ENCODE measurements at regions not wholly inside any gene's neighbourhood (a gene's known extent, or its start where the extent isn't known, plus 50 kb on each side); places are given as distances from the start of the nearest gene placed in this dataset.

- H3K9me2 ChIP-seq (ENCODE audit: low read depth, low read length): no peaks in the 10 kb centered on the region
- TF ChIP-seq EZH2 (IDR thresholded peaks at IDR 0.05; ENCODE audit: borderline replicate concordance, low read length) (no peak), CTCF (IDR thresholded peaks at IDR 0.05; ENCODE audit: low read length) (no peak)
- H3F3A ChIP-seq (ENCODE audit: insufficient read depth, low read length): no peaks in the 10 kb centered on the region
- no peaks in the 10 kb centered on the region for H3K79me2 ChIP-seq (ENCODE audit: insufficient read depth, low read length)
- H3K36me3 ChIP-seq (ENCODE audit: insufficient read depth, low read length): no peaks in the 10 kb centered on the region
- no peak overlapping the region for H2AFZ ChIP-seq (ENCODE audit: low read length)
- no peak overlapping the region for H3K4me2 ChIP-seq (ENCODE audit: low read length)
- no peaks in the 10 kb centered on the region for H3K9me3 ChIP-seq (ENCODE audit: low read length)
- H3K27ac ChIP-seq (ENCODE audit: low read depth, low read length, poor library complexity, severe bottlenecking): no peak overlapping the region
- H4K20me1 ChIP-seq (ENCODE audit: insufficient read depth, low read length): no peaks in the 10 kb centered on the region
- H3K4me3 ChIP-seq (ENCODE audit: low read depth, low read length, poor library complexity, severe bottlenecking): no peak overlapping the region
- H3K4me1 ChIP-seq (ENCODE audit: insufficient read depth, low read length, severe bottlenecking): no peaks in the 10 kb centered on the region
- H3K9ac ChIP-seq (ENCODE audit: low read length): no peak overlapping the region
- no peaks in the 10 kb centered on the region for H3K27me3 ChIP-seq (ENCODE audit: insufficient read depth, low read length)
Observed at GRCh38 chr12:45660330-45660729, 69.2 kb upstream of the ARID2 start.

- no peaks in the 10 kb centered on the region for H3K36me3 ChIP-seq (ENCODE audit: insufficient read depth, low read length)
- no peaks in the 10 kb centered on the region for H3F3A ChIP-seq (ENCODE audit: insufficient read depth, low read length)
- no peaks in the 10 kb centered on the region for H3K9me2 ChIP-seq (ENCODE audit: low read depth, low read length)
- H3K9ac ChIP-seq (ENCODE audit: low read length): no peak overlapping the region
- H3K27me3 ChIP-seq (ENCODE audit: insufficient read depth, low read length): no peaks in the 10 kb centered on the region
- H3K4me3 ChIP-seq (ENCODE audit: low read depth, low read length, poor library complexity, severe bottlenecking): no peak overlapping the region
- no peaks in the 10 kb centered on the region for H3K9me3 ChIP-seq (ENCODE audit: low read length)
- no peaks in the 10 kb centered on the region for H3K4me1 ChIP-seq (ENCODE audit: insufficient read depth, low read length, severe bottlenecking)
- H3K27ac ChIP-seq (ENCODE audit: low read depth, low read length, poor library complexity, severe bottlenecking): no peak overlapping the region
- H4K20me1 ChIP-seq (ENCODE audit: insufficient read depth, low read length): no peaks in the 10 kb centered on the region
- H3K4me2 ChIP-seq (ENCODE audit: low read length): no peak overlapping the region
- TF ChIP-seq EZH2 (IDR thresholded peaks at IDR 0.05; ENCODE audit: borderline replicate concordance, low read length) (no peak), CTCF (IDR thresholded peaks at IDR 0.05; ENCODE audit: low read length) (no peak)
- H3K79me2 ChIP-seq (ENCODE audit: insufficient read depth, low read length): no peaks in the 10 kb centered on the region
- no peak overlapping the region for H2AFZ ChIP-seq (ENCODE audit: low read length)
Observed at GRCh38 chr12:45663455-45663854, 66.1 kb upstream of the ARID2 start.

- no peak overlapping the region for H3K4me3 ChIP-seq (ENCODE audit: low read depth, low read length, poor library complexity, severe bottlenecking)
- H3F3A ChIP-seq (ENCODE audit: insufficient read depth, low read length): no peaks in the 10 kb centered on the region
- H3K9me3 ChIP-seq (ENCODE audit: low read length): no peaks in the 10 kb centered on the region
- H2AFZ ChIP-seq (ENCODE audit: low read length): no peak overlapping the region
- no peak for TF ChIP-seq CTCF (IDR thresholded peaks at IDR 0.05; ENCODE audit: low read length)
- no peak for TF ChIP-seq EZH2 (IDR thresholded peaks at IDR 0.05; ENCODE audit: borderline replicate concordance, low read length)
- H3K4me2 ChIP-seq (ENCODE audit: low read length): no peak overlapping the region
- H3K9ac ChIP-seq (ENCODE audit: low read length): no peak overlapping the region
- no peaks in the 10 kb centered on the region for H3K27me3 ChIP-seq (ENCODE audit: insufficient read depth, low read length)
- no peaks in the 10 kb centered on the region for H3K79me2 ChIP-seq (ENCODE audit: insufficient read depth, low read length)
- H4K20me1 ChIP-seq (ENCODE audit: insufficient read depth, low read length): no peaks in the 10 kb centered on the region
- H3K9me2 ChIP-seq (ENCODE audit: low read depth, low read length): no peaks in the 10 kb centered on the region
- no peak overlapping the region for H3K27ac ChIP-seq (ENCODE audit: low read depth, low read length, poor library complexity, severe bottlenecking)
- H3K4me1 ChIP-seq (ENCODE audit: insufficient read depth, low read length, severe bottlenecking): no peaks in the 10 kb centered on the region
- no peaks in the 10 kb centered on the region for H3K36me3 ChIP-seq (ENCODE audit: insufficient read depth, low read length)
Observed at GRCh38 chr12:45665941-45666340, 63.6 kb upstream of the ARID2 start.
